Upper lobe of left lung (tissue), 6 donors: ENCODE measurements at regions not wholly inside any gene's neighbourhood (a gene's known extent, or its start where the extent isn't known, plus 50 kb on each side); places are given as distances from the start of the nearest gene placed in this dataset.

Experiments
- ATAC-seq, 2 donors: fragments of 200-7000 bp; cut with Tn5 transposase; one replicate each; pipeline ENCODE4 v1.9.1; 2022; ENCODE audit warnings: mild to moderate bottlenecking in 2 of 2, moderate library complexity in 2 of 2; ENCODE audit not compliant: low FRiP score in 2 of 2
- DNase-seq, 2 donors: peaks; one replicate each; pipeline ENCODE4 v3.0.0-alpha.2; 2019 to 2020
- H3K27ac ChIP-seq, 4 donors: fragments of 200-600 bp; sonication (generic); one replicate each; pipeline ENCODE4 v1.5.1; 2016 to 2019
- H3K27me3 ChIP-seq, 4 donors: fragments of 200-600 bp; sonication (generic); one replicate each; pipeline ENCODE4 v1.5.1; 2017 to 2019
- H3K36me3 ChIP-seq, 4 donors: fragments of 200-600 bp; sonication (generic); one replicate each; pipeline ENCODE4 v1.5.1; 2016 to 2019
- H3K4me1 ChIP-seq, 4 donors: fragments of 200-600 bp; sonication (generic); one replicate each; pipeline ENCODE4 v1.5.1; 2018 to 2019
- H3K4me3 ChIP-seq, 4 donors: fragments of 200-600 bp; sonication (generic); one replicate each; pipeline ENCODE4 v1.5.1; 2017 to 2019; ENCODE audit warnings: mild to moderate bottlenecking in 2 of 4, moderate library complexity in 1 of 4
- H3K9me3 ChIP-seq, 4 donors: fragments of 200-600 bp; sonication (generic); one replicate each; pipeline ENCODE4 v1.5.1; 2018 to 2019
- CTCF ChIP-seq, 6 experiments: fragments of 450-650 bp in 4 of 6; fragments of 200-600 bp in 2 of 6; sonication (generic) in 2 of 6; IDR thresholded peaks; one replicate each; pipeline ENCODE4 v1.5.1; 2016 to 2019; ENCODE audit warnings: antibody characterized with exemption in 6 of 6
- EP300 ChIP-seq, 4 donors: sonication (generic); formaldehyde crosslinking; IDR thresholded peaks; one replicate each; pipeline ENCODE4 v1.5.1; 2017; ENCODE audit warnings: antibody characterized with exemption in 4 of 4, control low read depth in 2 of 4
- POLR2A ChIP-seq, 4 donors: fragments of 450-650 bp; IDR thresholded peaks; one replicate each; pipeline ENCODE4 v1.5.1; 2016 to 2017; ENCODE audit warnings: antibody characterized with exemption in 4 of 4, mild to moderate bottlenecking in 2 of 4
- POLR2AphosphoS5 ChIP-seq, 2 donors: sonication (generic); formaldehyde crosslinking; IDR thresholded peaks; one replicate each; pipeline ENCODE4 v1.5.1; 2017; ENCODE audit warnings: antibody characterized with exemption in 2 of 2
- WGBS, 2 donors: methylation state at CpG; one replicate each; pipeline ENCODE4 v1.1.5; 2017 to 2018; 5-methylcytosine and 5-hydroxymethylcytosine counted together
- donor health status: DM: no; HTN: no; CAD: no; lungs with moderate emphysema.
- donor health status: DM: no; HTN: yes; CAD: no; lungs with severe emphysema.

GRCh38 chr12:14138495-14138894 is 157.1 kb upstream of the GRIN2B start:
- TF ChIP-seq EP300 (IDR thresholded peaks at IDR 0.05) (no peak), POLR2A (IDR thresholded peaks at IDR 0.05) (no peak), POLR2AphosphoS5 (IDR thresholded peaks at IDR 0.05) (no peak), CTCF (IDR thresholded peaks at IDR 0.05) (no peak)
- H3K9me3 ChIP-seq: no peaks in the 10 kb centered on the region
- H3K27me3 ChIP-seq: no peaks in the 10 kb centered on the region
- H3K36me3 ChIP-seq: no peaks in the 10 kb centered on the region
- DNase-seq (no peak), ATAC-seq (no peak)
- no peak overlapping the region for H3K27ac ChIP-seq
- H3K4me3 ChIP-seq: no peak overlapping the region
- no peaks in the 10 kb centered on the region for H3K4me1 ChIP-seq
- 72 to 75% methylated on average over 6 of the region's 6 CpGs for WGBS, 2 donors

GRCh38 chr12:14148489-14149270 is 167.3 kb upstream of the GRIN2B start:
- TF ChIP-seq POLR2A (IDR thresholded peaks at IDR 0.05): no peak
- TF ChIP-seq EP300 (IDR thresholded peaks at IDR 0.05): no peak
- no peak for TF ChIP-seq POLR2AphosphoS5 (IDR thresholded peaks at IDR 0.05)
- TF ChIP-seq CTCF (IDR thresholded peaks at IDR 0.05): no peak
- Histone ChIP-seq H3K4me1 (no peaks in the 10 kb centered on the region), H3K9me3 (no peaks in the 10 kb centered on the region), H3K36me3 (no peaks in the 10 kb centered on the region), H3K27me3 (no peaks in the 10 kb centered on the region), H3K27ac (no peak overlapping the region), H3K4me3 (no peak overlapping the region)
- no peak for DNase-seq
- ATAC-seq: no peak
- WGBS, 2 donors: 60 to 67% methylated on average over 6 of the region's 6 CpGs

GRCh38 chr12:14153803-14154202 is 172.4 kb upstream of the GRIN2B start:
- 71 to 79% methylated on average over 1 of the region's 1 CpG for WGBS, 2 donors
- Histone ChIP-seq H3K4me1 (no peaks in the 10 kb centered on the region), H3K27me3 (no peaks in the 10 kb centered on the region), H3K9me3 (no peaks in the 10 kb centered on the region), H3K27ac (no peak overlapping the region), H3K4me3 (no peak overlapping the region), H3K36me3 (no peaks in the 10 kb centered on the region)
- ATAC-seq: no peak
- no peak for TF ChIP-seq EP300 (IDR thresholded peaks at IDR 0.05)
- TF ChIP-seq CTCF (IDR thresholded peaks at IDR 0.05): no peak
- no peak for TF ChIP-seq POLR2AphosphoS5 (IDR thresholded peaks at IDR 0.05)
- TF ChIP-seq POLR2A (IDR thresholded peaks at IDR 0.05): no peak
- DNase-seq: no peak

GRCh38 chr12:14156606-14157005 is 175.2 kb upstream of the GRIN2B start:
- no peaks in the 10 kb centered on the region for H3K4me1 ChIP-seq
- ATAC-seq (no peak), DNase-seq (no peak)
- H3K9me3 ChIP-seq: no peaks in the 10 kb centered on the region
- H3K27me3 ChIP-seq: no peaks in the 10 kb centered on the region
- 52 to 54% methylated on average over 2 of the region's 2 CpGs for WGBS, 2 donors
- H3K36me3 ChIP-seq: no peaks in the 10 kb centered on the region
- no peak overlapping the region for H3K4me3 ChIP-seq
- no peak overlapping the region for H3K27ac ChIP-seq
- TF ChIP-seq POLR2AphosphoS5 (IDR thresholded peaks at IDR 0.05) (no peak), EP300 (IDR thresholded peaks at IDR 0.05) (no peak), CTCF (IDR thresholded peaks at IDR 0.05) (no peak), POLR2A (IDR thresholded peaks at IDR 0.05) (no peak)
